ENCODE measurements at regions not wholly inside any gene's neighbourhood (a gene's known extent, or its start where the extent isn't known, plus 50 kb on each side); places are given as distances from the start of the nearest gene placed in this dataset.
A peak's percentile ranks its signal among the peaks of the same experiment; 100 is the strongest.

GRCh38 chr4:174586651-174587050 is 64.4 kb upstream of the HPGD start:
- no peak overlapping the region for H3K4me3 ChIP-seq (ENCODE audit: low read depth, low read length)
- DNase-seq (ENCODE audit: low read depth): no peak
- TF ChIP-seq CTCF (IDR thresholded peaks at IDR 0.05; ENCODE audit: insufficient read depth, low read depth, low read length): no peak

GRCh38 chr4:174583056-174583455 is 60.8 kb upstream of the HPGD start:
- DNase-seq (ENCODE audit: low read depth): no peak
- H3K4me3 ChIP-seq (ENCODE audit: low read depth, low read length): no peak overlapping the region
- TF ChIP-seq CTCF (IDR thresholded peaks at IDR 0.05; ENCODE audit: insufficient read depth, low read depth, low read length): no peak

- TF ChIP-seq CTCF (IDR thresholded peaks at IDR 0.05; ENCODE audit: insufficient read depth, low read depth, low read length): no peak
- no peak overlapping the region for H3K4me3 ChIP-seq (ENCODE audit: low read depth, low read length)
- DNase-seq (ENCODE audit: low read depth): no peak
Observed at GRCh38 chr4:174582463-174582862, 60.2 kb upstream of the HPGD start.

GRCh38 chr4:174581901-174582300 is 59.6 kb upstream of the HPGD start:
- TF ChIP-seq CTCF (IDR thresholded peaks at IDR 0.05; ENCODE audit: insufficient read depth, low read depth, low read length): no peak
- H3K4me3 ChIP-seq (ENCODE audit: low read depth, low read length): no peak overlapping the region
- DNase-seq (ENCODE audit: low read depth): no peak

GRCh38 chr4:174580597-174580996 is 58.3 kb upstream of the HPGD start:
- peak; percentile 29 for DNase-seq (ENCODE audit: low read depth)
- no peak for TF ChIP-seq CTCF (IDR thresholded peaks at IDR 0.05; ENCODE audit: insufficient read depth, low read depth, low read length)
- H3K4me3 ChIP-seq (ENCODE audit: low read depth, low read length): no peak overlapping the region

- no peak overlapping the region for H3K4me3 ChIP-seq (ENCODE audit: low read depth, low read length)
- DNase-seq (ENCODE audit: low read depth): peak; percentile 48
- TF ChIP-seq CTCF (IDR thresholded peaks at IDR 0.05; ENCODE audit: insufficient read depth, low read depth, low read length): no peak
Observed at GRCh38 chr4:174579421-174579820, 57.1 kb upstream of the HPGD start.

- DNase-seq (ENCODE audit: low read depth): no peak
- no peak for TF ChIP-seq CTCF (IDR thresholded peaks at IDR 0.05; ENCODE audit: insufficient read depth, low read depth, low read length)
- no peak overlapping the region for H3K4me3 ChIP-seq (ENCODE audit: low read depth, low read length)
Observed at GRCh38 chr4:174578366-174578765, 56.1 kb upstream of the HPGD start.
